ENCODE measurements at regions not wholly inside any gene's neighbourhood (a gene's known extent, or its start where the extent isn't known, plus 50 kb on each side); places are given as distances from the start of the nearest gene placed in this dataset.
"Not testable (repeated sequence)": the region's sequence is repeated elsewhere in the genome, so short reads cannot be mapped to it uniquely, and the experiment has no call there.

GRCh38 chrX:1700757-1701156 is 85.9 kb downstream of the ASMT start:
- no peaks in the 10 kb centered on the region for H3K36me3 ChIP-seq
- intact Hi-C loops (cut with DNase I): no loop called here
- WGBS, 2 donors: 87 to 90% methylated on average over 11 of the region's 11 CpGs

GRCh38 chrX:1701396-1701901 is 86.6 kb downstream of the ASMT start:
- H3K9me3 ChIP-seq; DNase-seq; H3K4me1 ChIP-seq; intact Hi-C loops (cut with DNase I); H3K27ac ChIP-seq; H3K27me3 ChIP-seq; H3K4me3 ChIP-seq (replicated peaks in 1 of 3); H3K36me3 ChIP-seq: not testable (repeated sequence)
- WGBS, 2 donors: 90% methylated on average over 5 to 10 of the region's 15 CpGs

More at GRCh38 chrX:1700757-1701156, 85.9 kb downstream of the ASMT start:
- Histone ChIP-seq H3K4me3 (replicated peaks in 1 of 3) (no peak overlapping the region), H3K9me3 (no peaks in the 10 kb centered on the region), H3K4me1 (no peaks in the 10 kb centered on the region), H3K27ac (no peak overlapping the region), H3K27me3 (no peaks in the 10 kb centered on the region)
- no peak for DNase-seq
- no peak for TF ChIP-seq CTCF (IDR thresholded peaks at IDR 0.05)
- no peak for TF ChIP-seq POLR2A (IDR thresholded peaks at IDR 0.05)

GRCh38 chrX:1702142-1702541 is 87.3 kb downstream of the ASMT start:
- H3K36me3 ChIP-seq; H3K4me3 ChIP-seq (replicated peaks in 1 of 3); H3K27ac ChIP-seq; H3K4me1 ChIP-seq; H3K9me3 ChIP-seq; H3K27me3 ChIP-seq; intact Hi-C loops (cut with DNase I); DNase-seq: not testable (repeated sequence)
- 96% methylated on average over 4 of the region's 12 CpGs; no CpG with 5 or more reads in 1 of the 2 donors for WGBS, 2 donors

- H3K27me3 ChIP-seq; H3K4me3 ChIP-seq (replicated peaks in 1 of 3); H3K36me3 ChIP-seq; H3K9me3 ChIP-seq; DNase-seq; H3K27ac ChIP-seq; H3K4me1 ChIP-seq; intact Hi-C loops (cut with DNase I): not testable (repeated sequence)
- WGBS, 2 donors: 87 to 91% methylated on average over 3 to 12 of the region's 14 CpGs
These were observed 87.7 kb downstream of the ASMT start for GRCh38 chrX:1702557-1702956.

- 91 to 97% methylated on average over 20 to 22 of the region's 25 CpGs for WGBS, 2 donors
- intact Hi-C loops (cut with DNase I); DNase-seq: not testable (repeated sequence)
These were observed 94.4 kb downstream of the ASMT start for GRCh38 chrX:1709277-1709676.

GRCh38 chrX:1713296-1713695 is 98.4 kb downstream of the ASMT start:
- H3K9me3 ChIP-seq: no peaks in the 10 kb centered on the region
- intact Hi-C loops (cut with DNase I): no loop called here
- no peaks in the 10 kb centered on the region for H3K36me3 ChIP-seq
- DNase-seq: no peak
- TF ChIP-seq POLR2A (IDR thresholded peaks at IDR 0.05) (no peak), CTCF (IDR thresholded peaks at IDR 0.05) (no peak)
- no peak overlapping the region for H3K27ac ChIP-seq
- H3K27me3 ChIP-seq: no peaks in the 10 kb centered on the region
- no peaks in the 10 kb centered on the region for H3K4me1 ChIP-seq
- 56 to 89% methylated on average over 2 of the region's 2 CpGs for WGBS, 2 donors
- H3K4me3 ChIP-seq (replicated peaks in 1 of 3): no peak overlapping the region

More at GRCh38 chrX:1709277-1709676, 94.4 kb downstream of the ASMT start:
- H3K9me3 ChIP-seq; H3K4me3 ChIP-seq (replicated peaks in 1 of 3); H3K27ac ChIP-seq; H3K27me3 ChIP-seq; H3K36me3 ChIP-seq; H3K4me1 ChIP-seq: not testable (repeated sequence)

- intact Hi-C loops (cut with DNase I): no loop called here
- H3K36me3 ChIP-seq: no peaks in the 10 kb centered on the region
- H3K9me3 ChIP-seq: no peaks in the 10 kb centered on the region
- no peak overlapping the region for H3K27ac ChIP-seq
- TF ChIP-seq POLR2A (IDR thresholded peaks at IDR 0.05) (no peak), CTCF (IDR thresholded peaks at IDR 0.05) (no peak)
- no peak for DNase-seq
- no peak overlapping the region for H3K4me3 ChIP-seq (replicated peaks in 1 of 3)
- no peaks in the 10 kb centered on the region for H3K27me3 ChIP-seq
- WGBS, 2 donors: 55 to 56% methylated on average over 8 of the region's 8 CpGs
- H3K4me1 ChIP-seq: no peaks in the 10 kb centered on the region
These were observed 102.5 kb downstream of the ASMT start for GRCh38 chrX:1717373-1717772.
